IMR-90 (cell line): ENCODE measurements at regions not wholly inside any gene's neighbourhood (a gene's known extent, or its start where the extent isn't known, plus 50 kb on each side); places are given as distances from the start of the nearest gene placed in this dataset.
A peak's percentile ranks its signal among the peaks of the same experiment; 100 is the strongest.

Experiments
- ATAC-seq: fragments of 200-7000 bp; cut with Tn5 transposase; 2 replicates; pipeline ENCODE4 v1.9.1; 2020; ENCODE audit warnings: low read depth, mild to moderate bottlenecking, moderate library complexity
- BruUV-seq: library from RNA; stranded (reverse); fragments of 400-500 nt; replicated peaks from 2 replicates; lab custom pipeline; 2021; lab: Mats Ljungman, UMichigan
- CTCF ChIA-PET: fragments of 300-600 bp; formaldehyde crosslinking; extraction: SDS; loops from one replicate; lab custom pipeline; 2021; ENCODE audit warnings: antibody characterized with exemption; lab: Yijun Ruan, JAX
- POLR2A ChIA-PET: fragments of 300-600 bp; sonication (Branson Sonifier 250); formaldehyde crosslinking; loops from one replicate; lab custom pipeline; 2022; ENCODE audit warnings: antibody characterized with exemption; ENCODE audit not compliant: unreplicated experiment; lab: Charles Lee
- DNase-seq: peaks from one replicate; pipeline ENCODE4 v3.0.0; 2013
- H2AFZ ChIP-seq: replicated peaks from 2 replicates; pipeline ENCODE3; 2013; ENCODE audit warnings: low read length, mild to moderate bottlenecking; ENCODE audit not compliant: poor library complexity
- H2AK5ac ChIP-seq: 2 replicates; pipeline ENCODE4 v1.6.1; 2013; ENCODE audit warnings: low read depth, low read length, inconsistent platforms
- H2AK9ac ChIP-seq: replicated peaks from 2 replicates; pipeline ENCODE3; 2013; ENCODE audit warnings: mild to moderate bottlenecking, low read depth, low read length, moderate library complexity; ENCODE audit not compliant: poor library complexity
- H2BK120ac ChIP-seq: 2 replicates; pipeline ENCODE4 v1.6.1; 2013; ENCODE audit warnings: low read depth, low read length, inconsistent platforms
- H2BK15ac ChIP-seq: 3 replicates; pipeline ENCODE4 v1.6.1; 2013; ENCODE audit warnings: low read depth, low read length, inconsistent platforms
- H2BK20ac ChIP-seq: 2 replicates; pipeline ENCODE4 v1.6.1; 2013; ENCODE audit warnings: low read depth, mild to moderate bottlenecking, inconsistent platforms, low read length, moderate library complexity
- H2BK5ac ChIP-seq: 2 replicates; pipeline ENCODE4 v1.6.1; 2013; ENCODE audit warnings: mild to moderate bottlenecking, low read depth, low read length, inconsistent platforms; ENCODE audit not compliant: poor library complexity, severe bottlenecking
- H3K14ac ChIP-seq: replicated peaks from 2 replicates; pipeline ENCODE4 v1.6.1; 2013; ENCODE audit warnings: low read depth, low read length, inconsistent platforms
- H3K18ac ChIP-seq: 2 replicates; pipeline ENCODE4 v1.6.1; 2013; ENCODE audit warnings: low read depth, low read length, control low read depth
- H3K23ac ChIP-seq: 2 replicates; pipeline ENCODE4 v1.6.1; 2013; ENCODE audit warnings: low read depth, low read length, inconsistent platforms
- H3K27ac ChIP-seq: 2 replicates; pipeline ENCODE4 v1.5.1; 2013; ENCODE audit warnings: mild to moderate bottlenecking, control low read depth, low read length; ENCODE audit not compliant: insufficient read depth
- H3K27me3 ChIP-seq: 2 replicates; pipeline ENCODE4 v1.6.1; 2013; ENCODE audit warnings: low read length; ENCODE audit not compliant: control insufficient read depth, insufficient read depth
- H3K36me3 ChIP-seq: 2 replicates; pipeline ENCODE4 v1.6.1; 2013; ENCODE audit warnings: low read length, mixed read lengths; ENCODE audit not compliant: control insufficient read depth, insufficient read depth
- H3K4ac ChIP-seq: 2 replicates; pipeline ENCODE4 v1.6.1; 2013; ENCODE audit warnings: low read depth, low read length, inconsistent platforms
- H3K4me1 ChIP-seq: 2 replicates; pipeline ENCODE4 v1.6.1; 2013; ENCODE audit warnings: low read length, mixed read lengths; ENCODE audit not compliant: control insufficient read depth, insufficient read depth
- H3K4me2 ChIP-seq: 2 replicates; pipeline ENCODE4 v1.6.1; 2013; ENCODE audit warnings: low read depth, mild to moderate bottlenecking, control low read depth, low read length, moderate library complexity
- H3K4me3 ChIP-seq: 2 replicates; pipeline ENCODE4 v1.5.1; 2013; ENCODE audit warnings: low read depth, mild to moderate bottlenecking, control low read depth, low read length, moderate library complexity; ENCODE audit not compliant: insufficient read depth
- H3K56ac ChIP-seq: 2 replicates; pipeline ENCODE4 v1.6.1; 2013; ENCODE audit warnings: low read length, inconsistent platforms; ENCODE audit not compliant: insufficient read depth; ENCODE audit errors: extremely low read depth
- H3K79me1 ChIP-seq, 2 experiments: 2 replicates each; pipeline ENCODE4 v1.6.1; 2013; ENCODE audit warnings: low read length in 2 of 2, inconsistent platforms in 1 of 2, low read depth in 1 of 2
- H3K9ac ChIP-seq: 2 replicates; pipeline ENCODE4 v1.6.1; 2013; ENCODE audit warnings: low read depth, low read length, control low read depth
- H3K9me1 ChIP-seq: 2 replicates; pipeline ENCODE4 v1.6.1; 2013; ENCODE audit warnings: low read length, inconsistent platforms; ENCODE audit not compliant: insufficient read depth
- H3K9me3 ChIP-seq: 2 replicates; pipeline ENCODE4 v1.6.1; 2013; ENCODE audit warnings: low read length; ENCODE audit not compliant: control insufficient read depth, insufficient read depth
- H4K20me1 ChIP-seq: 2 replicates; pipeline ENCODE4 v1.6.1; 2013; ENCODE audit warnings: low read length, inconsistent platforms; ENCODE audit not compliant: insufficient read depth
- H4K5ac ChIP-seq: 2 replicates; pipeline ENCODE4 v1.6.1; 2013; ENCODE audit warnings: mild to moderate bottlenecking, low read depth, low read length, control low read depth
- H4K8ac ChIP-seq, 2 experiments: 2 replicates each; pipeline ENCODE4 v1.6.1; 2013; ENCODE audit warnings: low read depth in 2 of 2, low read length in 2 of 2, control low read depth in 1 of 2, inconsistent platforms in 1 of 2
- H4K91ac ChIP-seq: 2 replicates; pipeline ENCODE4 v1.6.1; 2013; ENCODE audit warnings: low read depth, low read length, inconsistent platforms; ENCODE audit not compliant: insufficient read depth
- ELK1 ChIP-seq: fragments of 150-350 bp; IDR thresholded peaks from 2 replicates; pipeline ENCODE4 v1.6.1; 2016; ENCODE audit warnings: low read depth, mild to moderate bottlenecking, low read length, moderate library complexity, borderline replicate concordance
- FOS ChIP-seq: fragments of 150-350 bp; IDR thresholded peaks from 2 replicates; pipeline ENCODE4 v1.6.1; 2016; ENCODE audit warnings: low read depth, low read length
- RFX5 ChIP-seq: IDR thresholded peaks from 2 replicates; pipeline ENCODE4 v1.8.0; 2012; ENCODE audit warnings: low read depth, mild to moderate bottlenecking, low read length, moderate library complexity
- WGBS, 2 experiments: methylation state at CpG; one replicate each; pipeline versions ENCODE4 v1.1.5 to v1.1.7; 2013; ENCODE audit warnings: missing lambda C conversion rate in 2 of 2; ENCODE audit not compliant: insufficient read length in 1 of 2; ENCODE audit errors: extremely low coverage in 2 of 2; 5-methylcytosine and 5-hydroxymethylcytosine counted together
- dilution Hi-C: fragments of 300-500 bp; cut with HindIII; formaldehyde crosslinking; loops from one replicate; pipeline ENCODE4 v1.14.3; 2018; ENCODE audit warnings: low sequenced_read_pairs; ENCODE audit not compliant: unreplicated experiment
- in situ Hi-C: fragments of 300-500 bp; cut with MboI; formaldehyde crosslinking; loops from 3 replicates; pipeline ENCODE4 v1.14.3; 2019; ENCODE audit warnings: low sequenced_read_pairs, inconsistent platforms, mixed read lengths
- intact Hi-C: fragments of 100-400 bp; cut with micrococcal nuclease; formaldehyde crosslinking; loops from 2 replicates; pipeline ENCODE4 v1.10.0; 2022

DNA sequence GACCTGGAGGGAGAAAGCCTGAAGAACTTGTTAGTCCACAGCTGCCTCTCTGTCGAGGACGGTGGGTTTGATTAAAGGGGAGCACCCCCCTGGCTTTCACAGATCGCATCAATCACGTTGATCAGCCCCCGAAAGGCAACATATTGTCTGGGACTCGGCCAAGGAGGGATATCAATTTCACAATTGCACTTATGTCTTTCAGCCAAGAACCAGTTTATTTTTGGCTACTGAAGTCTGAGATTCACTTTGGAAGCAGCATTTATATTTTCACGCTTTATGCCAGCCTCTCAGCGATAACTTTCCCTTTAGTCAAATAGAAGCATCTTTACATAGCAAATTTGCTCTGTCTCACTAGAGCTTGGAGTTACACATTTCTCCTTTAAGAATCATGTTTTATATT lies 253.2 kb upstream of the RRP15 start:
- H2AFZ ChIP-seq, result no peak overlapping the region
- H3K18ac ChIP-seq, result no peak overlapping the region
- peak overlapping the region; percentile 39; the same call in 1 of the 2 replicates for H3K4ac ChIP-seq
- H3K79me1 ChIP-seq, result no peaks in the 10 kb centered on the region
- no peak overlapping the region for H2BK120ac ChIP-seq
- WGBS, 2 experiments, result no CpG with 5 or more reads among the region's 8 CpGs
- H2BK15ac ChIP-seq, result no peak overlapping the region
- TF ChIP-seq ELK1, result no peak
- TF ChIP-seq RFX5, result no peak
- no peak for TF ChIP-seq FOS
- ATAC-seq (no peak), DNase-seq (no peak)
- no peak overlapping the region for H2BK5ac ChIP-seq
- H2AK5ac ChIP-seq, result no peak overlapping the region
- H3K14ac ChIP-seq, result no peak overlapping the region
- H3K9me3 ChIP-seq, result no peaks in the 10 kb centered on the region
- in situ Hi-C loops (no loop called here), dilution Hi-C loops (no loop called here), intact Hi-C loops (no loop called here)
- H3K4me2 ChIP-seq, result no peak overlapping the region
- no peak overlapping the region for H3K9ac ChIP-seq
- no peak overlapping the region for H3K23ac ChIP-seq
- H2AK9ac ChIP-seq, result no peak overlapping the region
- no peak overlapping the region for H4K5ac ChIP-seq
- no peak overlapping the region for H3K4me3 ChIP-seq
- H3K27ac ChIP-seq, result no peak overlapping the region
- H3K36me3 ChIP-seq, result no peaks in the 10 kb centered on the region
- no peak overlapping the region for H4K91ac ChIP-seq
- BruUV-seq, result no TSS peak
- H3K4me1 ChIP-seq, result no peaks in the 10 kb centered on the region
- no peaks in the 10 kb centered on the region for H3K27me3 ChIP-seq
- no peak overlapping the region for H2BK20ac ChIP-seq
- ChIA-PET CTCF (interaction anchor here (0.6 kb wide), 1 partner anchor 14 kb away, joined by 4 read pairs; no protein-coding TSS in a partner anchor), POLR2A (no interaction called here)
- no peaks in the 10 kb centered on the region for H4K20me1 ChIP-seq
- no peaks in the 10 kb centered on the region for H3K9me1 ChIP-seq
- no peak overlapping the region for H3K56ac ChIP-seq
- H4K8ac ChIP-seq, result no peak overlapping the region
